ENCODE measurements at regions not wholly inside any gene's neighbourhood (a gene's known extent, or its start where the extent isn't known, plus 50 kb on each side); places are given as distances from the start of the nearest gene placed in this dataset.

DNA sequence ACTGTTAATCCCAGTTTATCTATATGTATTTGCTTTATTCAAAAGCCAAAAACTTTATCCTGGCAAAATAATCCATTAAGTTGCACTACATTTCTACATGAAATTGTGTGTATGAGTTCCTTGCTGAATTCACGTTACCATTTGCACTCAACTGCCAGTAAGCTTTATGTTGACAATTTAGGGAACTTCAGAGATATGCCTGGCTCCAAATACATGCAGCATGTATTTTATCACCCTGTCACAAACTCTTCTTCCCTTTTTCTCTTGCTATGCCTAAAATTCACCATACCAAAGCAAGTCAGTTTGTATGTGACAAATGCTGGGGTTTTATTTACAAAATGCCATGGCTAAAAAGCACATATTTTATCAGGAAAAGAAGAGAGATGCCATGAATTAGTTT, 157.6 kb upstream of the CDH2 start:
- Histone ChIP-seq H3K27ac (no peak overlapping the region), H3K9me3 (no peaks in the 10 kb centered on the region), H3K4me1 (no peaks in the 10 kb centered on the region), H3K4me3 (no peak overlapping the region), H3K36me3 (no peaks in the 10 kb centered on the region), H3K27me3 (no peaks in the 10 kb centered on the region)
- TF ChIP-seq, protein P1, sequence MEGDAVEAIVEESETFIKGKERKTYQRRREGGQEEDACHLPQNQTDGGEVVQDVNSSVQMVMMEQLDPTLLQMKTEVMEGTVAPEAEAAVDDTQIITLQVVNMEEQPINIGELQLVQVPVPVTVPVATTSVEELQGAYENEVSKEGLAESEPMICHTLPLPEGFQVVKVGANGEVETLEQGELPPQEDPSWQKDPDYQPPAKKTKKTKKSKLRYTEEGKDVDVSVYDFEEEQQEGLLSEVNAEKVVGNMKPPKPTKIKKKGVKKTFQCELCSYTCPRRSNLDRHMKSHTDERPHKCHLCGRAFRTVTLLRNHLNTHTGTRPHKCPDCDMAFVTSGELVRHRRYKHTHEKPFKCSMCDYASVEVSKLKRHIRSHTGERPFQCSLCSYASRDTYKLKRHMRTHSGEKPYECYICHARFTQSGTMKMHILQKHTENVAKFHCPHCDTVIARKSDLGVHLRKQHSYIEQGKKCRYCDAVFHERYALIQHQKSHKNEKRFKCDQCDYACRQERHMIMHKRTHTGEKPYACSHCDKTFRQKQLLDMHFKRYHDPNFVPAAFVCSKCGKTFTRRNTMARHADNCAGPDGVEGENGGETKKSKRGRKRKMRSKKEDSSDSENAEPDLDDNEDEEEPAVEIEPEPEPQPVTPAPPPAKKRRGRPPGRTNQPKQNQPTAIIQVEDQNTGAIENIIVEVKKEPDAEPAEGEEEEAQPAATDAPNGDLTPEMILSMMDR (IDR thresholded peaks at IDR 0.05) = no peak
- TF ChIP-seq POLR2AphosphoS5 (IDR thresholded peaks at IDR 0.05) = no peak
- TF ChIP-seq EP300 (IDR thresholded peaks at IDR 0.05) = no peak
- TF ChIP-seq POLR2A (IDR thresholded peaks at IDR 0.05) = no peak
- 53 to 73% methylated on average over 1 of the region's 1 CpG for WGBS, 2 donors (ENCODE audit: low coverage in 1 of 2)
- no peak for ATAC-seq

DNA sequence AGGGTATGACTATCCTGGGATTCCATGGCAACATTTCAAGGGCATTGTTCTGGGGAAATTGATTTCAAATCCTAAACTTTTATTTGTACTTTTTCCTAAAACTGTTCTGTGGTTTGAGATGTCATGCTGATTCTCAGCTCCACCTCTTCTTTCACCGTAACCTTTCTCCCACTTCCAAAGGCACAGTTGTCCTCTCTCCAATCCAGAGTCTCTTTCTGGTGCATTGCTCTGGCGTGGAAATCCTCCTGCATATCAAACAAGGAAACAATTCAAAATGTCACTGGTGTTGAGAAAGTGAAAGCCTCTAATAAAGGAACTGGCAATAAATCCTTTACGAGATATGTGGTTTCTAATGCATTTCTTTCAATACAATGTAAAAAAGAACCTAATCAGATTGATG, 155.1 kb upstream of the CDH2 start:
- Histone ChIP-seq H3K27me3 (no peaks in the 10 kb centered on the region), H3K9me3 (no peaks in the 10 kb centered on the region), H3K27ac (no peak overlapping the region), H3K4me1 (no peaks in the 10 kb centered on the region), H3K4me3 (no peak overlapping the region), H3K36me3 (no peaks in the 10 kb centered on the region)
- no peak for ATAC-seq
- TF ChIP-seq POLR2AphosphoS5 (IDR thresholded peaks at IDR 0.05) = no peak
- no peak for TF ChIP-seq EP300 (IDR thresholded peaks at IDR 0.05)
- TF ChIP-seq, protein P1 (IDR thresholded peaks at IDR 0.05) = no peak
- no peak for TF ChIP-seq POLR2A (IDR thresholded peaks at IDR 0.05)
- 79 to 84% methylated on average over 3 of the region's 3 CpGs for WGBS, 2 donors (ENCODE audit: low coverage in 1 of 2)

DNA sequence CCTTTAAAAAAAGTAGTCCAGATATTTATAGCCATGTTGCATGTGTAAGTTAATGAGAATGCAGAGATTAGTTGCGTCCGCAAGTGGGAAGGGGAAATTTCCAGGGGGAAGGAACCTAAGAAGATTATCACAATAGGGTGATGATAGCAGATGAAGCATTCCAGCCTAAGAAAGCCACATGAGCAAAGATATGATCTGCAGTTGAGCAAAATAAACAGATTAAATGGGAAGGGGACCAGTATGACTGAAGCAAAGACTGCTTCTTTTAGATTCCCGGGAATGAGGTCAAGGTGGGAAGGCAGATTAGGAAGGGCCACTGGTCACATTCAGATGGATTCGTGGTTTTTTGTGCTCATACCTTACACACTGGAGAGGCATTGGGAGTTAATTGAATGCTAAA, 154.6 kb upstream of the CDH2 start:
- 74 to 79% methylated on average over 2 to 4 of the region's 4 CpGs for WGBS, 2 donors (ENCODE audit: low coverage in 1 of 2)
- no peak overlapping the region for H3K27ac ChIP-seq

DNA sequence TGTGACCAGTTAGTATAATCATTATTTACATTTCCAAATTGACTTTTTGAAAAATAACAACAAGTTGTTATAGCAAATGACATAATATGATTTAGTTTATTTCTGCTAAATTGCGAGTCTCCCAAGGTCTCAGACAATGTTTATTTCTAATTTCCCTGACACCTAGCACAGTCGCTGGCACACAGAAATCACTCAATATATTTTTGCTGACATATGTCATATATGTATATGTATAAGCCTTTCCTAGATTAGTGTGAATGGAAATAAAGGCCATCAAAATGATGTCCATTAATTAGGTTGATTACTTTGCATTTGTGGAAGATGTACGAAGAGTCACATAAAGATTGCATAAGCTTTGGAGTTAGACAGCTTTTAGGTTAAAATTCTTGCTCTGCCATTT, 136.7 kb upstream of the CDH2 start:
- no peaks in the 10 kb centered on the region for H3K27me3 ChIP-seq
- no peak overlapping the region for H3K4me3 ChIP-seq
- TF ChIP-seq POLR2A (IDR thresholded peaks at IDR 0.05) (no peak), POLR2AphosphoS5 (IDR thresholded peaks at IDR 0.05) (no peak), EP300 (IDR thresholded peaks at IDR 0.05) (no peak)
- TF ChIP-seq, protein P1 (IDR thresholded peaks at IDR 0.05) = no peak
- no peaks in the 10 kb centered on the region for H3K4me1 ChIP-seq
- no peaks in the 10 kb centered on the region for H3K9me3 ChIP-seq
- WGBS, 2 donors (ENCODE audit: low coverage in 1 of 2) = 46 to 52% methylated on average over 3 of the region's 3 CpGs
- ATAC-seq = no peak
- no peak overlapping the region for H3K27ac ChIP-seq
- no peaks in the 10 kb centered on the region for H3K36me3 ChIP-seq

More for the DNA sequence above, 154.6 kb upstream of the CDH2 start:
- H3K27me3 ChIP-seq = no peaks in the 10 kb centered on the region
- no peak for ATAC-seq
- H3K4me3 ChIP-seq = no peak overlapping the region
- TF ChIP-seq EP300 (IDR thresholded peaks at IDR 0.05) (no peak), POLR2A (IDR thresholded peaks at IDR 0.05) (no peak), POLR2AphosphoS5 (IDR thresholded peaks at IDR 0.05) (no peak)
- TF ChIP-seq, protein P1 (IDR thresholded peaks at IDR 0.05) = no peak
- H3K36me3 ChIP-seq = no peaks in the 10 kb centered on the region
- H3K9me3 ChIP-seq = no peaks in the 10 kb centered on the region
- H3K4me1 ChIP-seq = no peaks in the 10 kb centered on the region

DNA sequence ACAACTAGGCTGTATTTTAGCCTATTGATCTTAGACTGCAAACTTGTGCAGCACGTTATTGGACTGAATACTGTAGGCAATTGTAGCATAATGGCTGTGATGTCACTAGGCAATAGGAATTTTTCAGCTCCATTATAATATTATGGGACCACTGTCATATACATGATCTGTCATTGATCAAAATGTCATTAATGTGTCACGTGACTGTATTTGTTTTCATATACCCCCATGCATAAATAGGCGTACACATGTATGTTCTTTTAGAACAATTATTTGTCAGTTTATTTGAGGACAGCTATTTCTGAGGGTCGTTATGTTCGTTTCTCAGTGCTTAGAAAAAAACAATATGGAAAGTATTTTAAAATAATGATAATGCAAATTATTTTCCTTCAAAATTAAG, 111.9 kb upstream of the CDH2 start:
- no peak for ATAC-seq
- 78 to 81% methylated on average over 5 of the region's 5 CpGs for WGBS, 2 donors (ENCODE audit: low coverage in 1 of 2)
- H3K9me3 ChIP-seq = no peaks in the 10 kb centered on the region

More for the DNA sequence above, 111.9 kb upstream of the CDH2 start:
- Histone ChIP-seq H3K4me1 (no peaks in the 10 kb centered on the region), H3K36me3 (no peaks in the 10 kb centered on the region), H3K27ac (no peak overlapping the region), H3K4me3 (no peak overlapping the region), H3K27me3 (no peaks in the 10 kb centered on the region)
- TF ChIP-seq POLR2AphosphoS5 (IDR thresholded peaks at IDR 0.05) (no peak), EP300 (IDR thresholded peaks at IDR 0.05) (no peak), POLR2A (IDR thresholded peaks at IDR 0.05) (no peak)
- TF ChIP-seq, protein P1 (IDR thresholded peaks at IDR 0.05) = no peak
